HG03066 (cell line): ENCODE measurements at regions not wholly inside any gene's neighbourhood (a gene's known extent, or its start where the extent isn't known, plus 50 kb on each side); places are given as distances from the start of the nearest gene placed in this dataset.
"Not testable (repeated sequence)": the region's sequence is repeated elsewhere in the genome, so short reads cannot be mapped to it uniquely, and the experiment has no call there.

Source experiments
- ATAC-seq: cut with Tn5 transposase; IDR thresholded peaks from one replicate; pipeline ENCODE4 v1.9.1; 2021; ENCODE audit warnings: low read depth; ENCODE audit not compliant: unreplicated experiment

DNA sequence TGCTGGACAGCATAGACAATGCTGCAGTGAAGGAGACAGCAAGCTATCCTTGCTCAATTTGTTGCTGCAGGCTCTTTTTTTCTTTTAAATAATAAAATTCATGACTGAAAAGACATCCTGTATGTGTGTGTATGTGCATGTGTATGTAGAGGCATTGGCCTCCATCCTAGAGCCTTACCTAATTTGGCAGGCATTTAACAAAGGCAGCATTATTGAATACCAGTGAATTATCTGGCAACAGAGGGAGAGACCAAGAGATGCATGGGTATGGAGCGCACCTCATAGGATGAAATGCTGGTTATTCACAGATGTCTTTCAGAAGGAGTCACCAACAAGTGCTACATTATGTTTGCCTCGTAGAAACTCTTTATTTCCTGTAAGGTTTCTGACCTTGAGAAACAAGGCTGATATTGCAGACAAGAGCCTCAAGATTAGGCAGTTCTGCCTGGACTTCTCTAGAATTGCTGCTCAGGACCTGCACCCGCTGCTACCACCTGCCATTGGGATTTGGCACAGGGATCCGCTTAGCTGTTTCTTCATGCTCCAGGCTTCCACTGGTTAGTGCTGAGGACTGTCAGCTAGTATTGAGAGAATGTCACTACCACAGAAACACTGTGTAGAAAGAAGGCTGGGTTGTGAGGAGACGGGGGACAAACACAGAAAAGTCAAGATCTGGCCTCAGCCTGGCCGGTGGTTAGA is 247.7 kb upstream of the RFX3 start:
- ATAC-seq = no peak

- no peak for ATAC-seq
Observed at GRCh38 chr9:3769646-3770045, 243.8 kb upstream of the RFX3 start.

DNA sequence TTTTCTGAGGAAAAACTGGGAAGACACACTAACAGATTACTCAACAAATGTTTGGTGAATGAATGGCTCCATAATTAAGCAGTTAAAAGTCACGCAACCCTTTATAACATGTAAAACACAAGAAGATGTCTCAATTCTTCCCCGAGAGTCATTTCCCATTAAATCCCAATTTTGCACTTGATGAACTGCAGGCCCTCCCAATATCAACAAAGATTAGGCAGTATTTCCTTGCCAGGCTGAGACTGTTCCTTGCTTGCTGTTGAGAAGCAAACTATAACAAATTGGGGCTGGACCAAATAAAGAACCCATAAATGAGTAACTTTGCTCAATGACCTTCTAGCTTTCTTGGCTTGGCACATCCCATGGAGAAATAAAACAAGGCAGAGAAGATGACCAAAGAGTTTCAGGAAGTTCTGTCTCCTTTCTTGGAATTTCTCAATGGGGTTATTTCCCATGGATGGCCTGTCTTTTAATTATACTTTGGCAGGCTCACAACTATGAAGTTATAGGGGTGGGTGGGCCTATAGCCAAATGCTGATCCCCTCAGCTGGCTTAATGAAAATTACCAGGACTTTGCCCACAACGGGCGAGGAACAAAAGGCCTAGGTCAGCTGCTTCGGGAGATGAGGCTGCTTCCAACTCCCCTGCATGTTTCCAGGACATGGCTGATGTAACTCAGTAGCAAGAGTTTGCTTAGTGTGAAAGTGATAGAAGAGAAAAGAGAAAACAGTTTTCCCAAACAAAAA is 243.1 kb upstream of the RFX3 start:
- no peak for ATAC-seq

- no peak for ATAC-seq
Observed at GRCh38 chr9:3768286-3768685, 242.5 kb upstream of the RFX3 start.

GRCh38 chr9:3762076-3762475 is 236.3 kb upstream of the RFX3 start:
- no peak for ATAC-seq

DNA sequence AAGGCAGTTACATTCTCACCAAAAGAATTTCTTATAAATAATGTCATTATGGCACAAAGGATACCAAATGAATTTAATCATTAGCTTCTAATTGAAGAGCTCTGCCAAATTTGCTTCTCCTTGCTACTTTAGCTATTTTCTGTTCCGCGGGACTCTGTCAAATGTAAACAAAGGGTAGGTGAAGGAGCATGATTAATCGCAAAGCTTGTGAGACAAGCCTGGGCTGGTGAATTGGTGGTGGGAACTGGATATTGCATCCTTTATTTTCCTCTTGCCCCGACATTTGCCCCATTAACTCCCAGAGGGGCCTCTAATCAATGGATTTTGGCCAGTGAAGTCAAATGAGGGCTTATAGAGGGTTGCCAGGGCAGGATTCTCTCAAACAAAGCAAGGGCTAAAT is 234.2 kb upstream of the RFX3 start:
- no peak for ATAC-seq

DNA sequence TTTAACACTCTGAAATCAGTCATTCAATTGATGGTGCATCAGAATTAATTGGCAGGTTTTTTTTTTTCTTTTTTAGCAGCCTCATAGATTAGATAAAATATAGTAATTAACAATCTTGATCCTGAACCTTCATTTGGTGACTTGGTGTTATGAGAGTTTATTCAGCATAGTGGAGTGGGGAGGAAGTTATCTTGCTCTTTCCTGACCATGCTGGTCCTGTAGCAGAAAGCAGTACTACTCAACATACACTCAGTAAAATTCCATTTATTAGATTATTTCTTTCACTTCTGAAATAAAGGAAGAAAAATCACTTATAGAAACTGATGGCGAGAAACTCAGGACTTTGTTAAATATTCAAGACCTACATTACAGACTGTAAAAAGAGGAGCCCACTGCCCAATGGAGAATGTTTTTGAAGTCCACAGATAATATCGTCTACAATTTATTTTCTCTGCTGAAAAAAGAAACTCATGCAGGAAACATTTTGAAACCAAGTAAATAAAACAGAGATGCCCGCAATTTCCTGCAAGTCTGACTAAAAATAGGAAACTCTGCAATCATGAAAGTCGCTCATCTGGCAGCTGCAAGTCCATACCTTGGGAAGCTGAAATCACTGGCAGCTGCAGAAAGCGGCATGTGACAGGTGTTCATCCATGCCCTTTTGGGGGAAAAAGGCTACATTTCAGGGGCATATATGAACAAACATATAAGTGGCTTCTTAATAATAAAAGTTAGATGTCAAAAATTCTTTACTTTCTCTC is 233.2 kb upstream of the RFX3 start:
- no peak for ATAC-seq

DNA sequence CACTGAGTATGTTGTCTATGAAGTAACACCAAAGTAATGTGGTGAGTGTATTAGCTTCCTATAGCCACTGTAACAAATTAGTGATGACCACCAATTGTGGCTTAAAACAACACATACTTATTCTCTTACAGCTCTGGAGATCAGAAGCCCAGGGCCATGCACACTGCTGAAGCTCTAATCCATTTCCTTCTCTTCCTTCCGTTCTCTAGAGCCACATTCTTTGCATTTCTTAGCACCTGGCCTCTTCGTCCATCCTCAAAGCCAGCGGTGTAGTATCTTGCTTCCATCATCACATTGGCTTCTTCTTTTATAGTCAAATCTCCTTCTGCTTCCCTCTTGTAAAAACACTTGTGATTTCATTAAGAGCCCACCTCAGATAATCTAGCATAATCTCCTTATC is 230.3 kb upstream of the RFX3 start:
- no peak for ATAC-seq

GRCh38 chr9:3751125-3751758 is 225.4 kb upstream of the RFX3 start:
- ATAC-seq = no peak

DNA sequence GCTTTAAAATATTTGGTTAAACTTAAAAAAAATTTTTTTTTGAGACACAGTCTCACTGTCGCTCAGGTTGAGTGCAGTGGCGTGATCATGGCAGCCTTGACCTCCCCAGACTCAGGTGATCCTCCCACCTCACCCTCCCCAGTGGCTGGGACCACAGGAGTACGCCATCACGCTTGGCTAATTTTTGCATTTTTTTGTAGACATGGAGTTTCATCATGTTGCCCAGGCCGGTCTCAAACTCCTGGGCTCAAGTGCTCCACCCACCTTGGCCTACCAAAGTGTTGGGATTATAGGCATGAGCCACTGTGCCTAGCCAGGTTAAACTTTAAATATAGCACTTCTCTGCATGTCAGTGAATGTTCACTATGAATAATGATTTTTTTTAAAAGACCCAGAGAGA is 224.5 kb upstream of the RFX3 start:
- ATAC-seq = no peak

GRCh38 chr9:3746296-3747275 is 220.8 kb upstream of the RFX3 start:
- ATAC-seq = peak; percentile 56

DNA sequence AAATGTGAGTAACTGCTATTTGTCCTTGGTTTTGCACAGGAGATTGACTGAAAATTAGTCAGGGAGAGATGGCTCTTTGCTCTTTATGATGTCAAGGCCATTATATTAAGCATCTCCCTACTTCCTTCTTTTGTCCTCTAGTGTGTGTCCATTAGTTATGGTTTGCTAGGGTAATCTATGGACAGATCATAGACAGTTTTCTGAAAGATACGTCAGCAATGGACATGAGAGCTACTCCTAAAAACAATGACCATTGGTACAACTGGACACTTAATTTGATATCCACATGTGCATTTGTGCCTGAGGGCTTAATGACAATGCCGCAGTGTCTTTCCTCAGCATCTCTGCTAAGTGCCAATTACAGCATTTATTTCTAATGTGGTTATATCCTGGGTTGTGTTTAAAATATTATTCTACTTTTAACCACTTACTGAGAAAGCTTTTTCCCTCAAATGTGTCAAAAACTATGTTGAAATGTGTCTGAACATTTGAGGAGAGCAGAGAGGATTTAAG is 218.2 kb upstream of the RFX3 start:
- ATAC-seq = no peak

DNA sequence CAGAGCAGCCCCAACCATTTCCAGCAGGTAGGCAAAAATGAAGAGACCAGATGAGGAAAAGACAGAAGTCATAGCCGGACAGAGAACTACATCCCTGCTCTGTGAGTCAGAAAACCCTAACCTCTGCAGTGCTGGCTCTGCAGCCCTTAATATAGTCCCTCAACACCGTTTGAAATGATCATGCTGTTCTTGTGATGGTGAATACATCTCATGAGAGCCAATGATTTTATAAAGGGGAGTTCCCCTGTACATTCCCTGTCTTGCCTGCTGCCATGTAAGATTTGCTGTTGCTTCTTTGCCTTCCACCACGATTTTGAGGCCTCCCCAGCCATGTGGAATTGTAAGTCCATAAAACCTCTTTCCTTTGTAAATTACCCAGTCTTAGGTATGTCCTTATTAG is 216.8 kb upstream of the RFX3 start:
- no peak for ATAC-seq

DNA sequence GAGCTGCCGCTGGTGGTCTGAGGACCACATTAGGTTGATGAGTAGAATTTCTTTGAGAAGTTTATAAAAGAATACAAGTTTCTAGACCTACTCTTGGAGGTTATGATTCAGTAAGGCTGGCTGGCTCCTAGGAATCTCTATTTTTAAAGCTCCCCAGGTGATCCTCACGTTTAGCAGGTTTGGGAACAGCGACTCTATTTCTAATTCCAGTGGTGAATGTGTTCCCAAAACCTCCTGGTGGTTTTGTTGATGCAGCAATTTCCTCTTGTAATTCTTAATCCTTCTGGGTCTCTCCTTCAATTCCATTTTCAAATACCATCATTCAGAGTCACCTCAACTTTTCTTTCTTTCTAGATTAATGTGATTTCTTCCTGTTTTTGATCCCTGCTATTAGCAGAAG is 215.9 kb upstream of the RFX3 start:
- ATAC-seq = no peak

- ATAC-seq = no peak
Observed at GRCh38 chr9:3740690-3741419, 215.1 kb upstream of the RFX3 start.

DNA sequence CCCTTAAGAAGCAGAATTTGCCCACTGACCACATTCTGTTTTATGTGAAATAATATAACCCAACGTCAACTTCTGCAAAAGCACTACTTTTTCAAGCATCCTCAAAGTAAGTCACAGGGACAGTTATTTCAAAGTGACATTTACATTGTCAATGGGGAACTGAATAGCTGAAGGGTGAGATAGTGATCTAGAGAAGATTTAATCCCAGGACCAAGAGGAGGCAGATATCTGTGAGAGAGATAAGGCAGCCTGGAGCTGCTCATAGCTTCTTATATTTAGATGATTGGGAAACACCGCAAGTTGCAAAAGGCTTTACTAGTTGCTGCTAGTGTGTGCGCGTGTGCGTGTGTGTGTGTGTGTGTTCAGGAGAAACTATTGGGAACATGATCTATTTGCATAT is 210.4 kb upstream of the RFX3 start:
- no peak for ATAC-seq

- ATAC-seq = no peak
Observed at GRCh38 chr9:3735251-3735650, 209.4 kb upstream of the RFX3 start.

GRCh38 chr9:3733527-3734262 is 207.9 kb upstream of the RFX3 start:
- ATAC-seq = not testable (repeated sequence)
